ENCODE measurements at regions not wholly inside any gene's neighbourhood (a gene's known extent, or its start where the extent isn't known, plus 50 kb on each side); places are given as distances from the start of the nearest gene placed in this dataset.

GRCh38 chr2:59047373-59047995 lies 806.4 kb upstream of the FANCL start:
- H3K27ac ChIP-seq = no peak overlapping the region

GRCh38 chr2:59046401-59047372 lies 805.6 kb upstream of the FANCL start:
- DNase-seq (ENCODE audit: low spot score in 2 of 2) = no peak
- no peak overlapping the region for H3K4me3 ChIP-seq
- H3K4me1 ChIP-seq = no peaks in the 10 kb centered on the region
- no peaks in the 10 kb centered on the region for H3K36me3 ChIP-seq
- 87% methylated on average over 17 of the region's 17 CpGs for WGBS
- TF ChIP-seq POLR2A (IDR thresholded peaks at IDR 0.05) (no peak), EP300 (IDR thresholded peaks at IDR 0.05) (no peak), CTCF (IDR thresholded peaks at IDR 0.05) (no peak), POLR2AphosphoS5 (IDR thresholded peaks at IDR 0.05) (no peak)
- H3K27ac ChIP-seq = no peak overlapping the region
- no peaks in the 10 kb centered on the region for H3K27me3 ChIP-seq
- no peaks in the 10 kb centered on the region for H3K9me3 ChIP-seq

More at GRCh38 chr2:59047373-59047995, 806.4 kb upstream of the FANCL start:
- H3K27me3 ChIP-seq = no peaks in the 10 kb centered on the region
- DNase-seq (ENCODE audit: low spot score in 2 of 2) = no peak
- TF ChIP-seq EP300 (IDR thresholded peaks at IDR 0.05) (no peak), CTCF (IDR thresholded peaks at IDR 0.05) (no peak)
- H3K9me3 ChIP-seq = no peaks in the 10 kb centered on the region
- WGBS = 56% methylated on average over 4 of the region's 4 CpGs
- no peaks in the 10 kb centered on the region for H3K4me1 ChIP-seq
- no peaks in the 10 kb centered on the region for H3K36me3 ChIP-seq
- H3K4me3 ChIP-seq = no peak overlapping the region

- Histone ChIP-seq H3K27ac (no peak overlapping the region), H3K4me1 (no peaks in the 10 kb centered on the region), H3K36me3 (no peaks in the 10 kb centered on the region), H3K4me3 (no peak overlapping the region), H3K9me3 (no peaks in the 10 kb centered on the region), H3K27me3 (no peaks in the 10 kb centered on the region)
- WGBS = 84% methylated on average over 1 of the region's 1 CpG
- DNase-seq (ENCODE audit: low spot score in 2 of 2) = no peak
- TF ChIP-seq EP300 (IDR thresholded peaks at IDR 0.05) (no peak), POLR2AphosphoS5 (IDR thresholded peaks at IDR 0.05) (no peak), CTCF (IDR thresholded peaks at IDR 0.05) (no peak), POLR2A (IDR thresholded peaks at IDR 0.05) (no peak)
Measured at GRCh38 chr2:59044736-59045135, 803.6 kb upstream of the FANCL start.

GRCh38 chr2:59041139-59041538 lies 800.0 kb upstream of the FANCL start:
- DNase-seq (ENCODE audit: low spot score in 2 of 2) = no peak
- no peak for TF ChIP-seq POLR2A (IDR thresholded peaks at IDR 0.05)

GRCh38 chr2:59034837-59035236 lies 793.7 kb upstream of the FANCL start:
- WGBS = 40% methylated on average over 1 of the region's 1 CpG
- Histone ChIP-seq H3K4me3 (no peak overlapping the region), H3K4me1 (no peaks in the 10 kb centered on the region), H3K36me3 (no peaks in the 10 kb centered on the region), H3K27ac (no peak overlapping the region), H3K9me3 (no peaks in the 10 kb centered on the region), H3K27me3 (no peaks in the 10 kb centered on the region)
- DNase-seq (ENCODE audit: low spot score in 2 of 2) = no peak
- TF ChIP-seq CTCF (IDR thresholded peaks at IDR 0.05) = no peak
- no peak for TF ChIP-seq POLR2AphosphoS5 (IDR thresholded peaks at IDR 0.05)
- TF ChIP-seq EP300 (IDR thresholded peaks at IDR 0.05) = no peak
- TF ChIP-seq POLR2A (IDR thresholded peaks at IDR 0.05) = no peak

More at GRCh38 chr2:59041139-59041538, 800.0 kb upstream of the FANCL start:
- H3K27me3 ChIP-seq = no peaks in the 10 kb centered on the region
- no peaks in the 10 kb centered on the region for H3K9me3 ChIP-seq
- H3K4me1 ChIP-seq = no peaks in the 10 kb centered on the region
- 85% methylated on average over 4 of the region's 4 CpGs for WGBS
- H3K27ac ChIP-seq = no peak overlapping the region
- no peak overlapping the region for H3K4me3 ChIP-seq
- H3K36me3 ChIP-seq = no peaks in the 10 kb centered on the region
